ENCODE measurements at regions not wholly inside any gene's neighbourhood (a gene's known extent, or its start where the extent isn't known, plus 50 kb on each side); places are given as distances from the start of the nearest gene placed in this dataset.

- H4K5ac ChIP-seq (ENCODE audit: insufficient read length, low read depth, low read length): no peak overlapping the region
- TF ChIP-seq CTCF (conservative IDR thresholded peaks at IDR 0.05): no peak
- H2BK5ac ChIP-seq (ENCODE audit: insufficient read length, low read length): no peak overlapping the region
- WGBS (ENCODE audit: extremely low coverage, insufficient read length, low lambda C conversion rate): no CpG with 5 or more reads among the region's 3 CpGs
- no peak overlapping the region for H3K4ac ChIP-seq (ENCODE audit: low read depth, low read length)
- H2BK120ac ChIP-seq (ENCODE audit: low read depth, low read length, poor library complexity, severe bottlenecking): no peak overlapping the region
- Mint-ChIP-seq H3K36me3 (ENCODE audit: insufficient read depth in 1 of 3, low read depth in 3 of 3) (no peaks in the 10 kb centered on the region), H3K27ac (no peak overlapping the region), H3K9me3 (no peaks in the 10 kb centered on the region), H3K27me3 (ENCODE audit: low read depth) (no peaks in the 10 kb centered on the region), H3K4me3 (no peak overlapping the region), H3K4me1 (no peaks in the 10 kb centered on the region)
- no peaks in the 10 kb centered on the region for H3K27me3 ChIP-seq (ENCODE audit: insufficient read depth, low read length)
- H4K20me1 ChIP-seq (ENCODE audit: control insufficient read depth, insufficient read depth, insufficient read length): no peaks in the 10 kb centered on the region
- no peak overlapping the region for H3K18ac ChIP-seq (ENCODE audit: insufficient read length, low read depth, low read length)
- no peak overlapping the region for H4K91ac ChIP-seq (ENCODE audit: insufficient read length, low read depth, low read length)
- H2BK20ac ChIP-seq (ENCODE audit: low read depth, low read length, poor library complexity, severe bottlenecking): no peak overlapping the region
- no peak overlapping the region for H2BK12ac ChIP-seq (ENCODE audit: insufficient read length, low read depth, low read length)
- no peak overlapping the region for H2AFZ ChIP-seq (ENCODE audit: low read length)
- no peak overlapping the region for H2AK5ac ChIP-seq (ENCODE audit: insufficient read length, low read length)
- DNase-seq: no peak
- no peak overlapping the region for H3T11ph ChIP-seq (ENCODE audit: low read length)
- H3K4me1 ChIP-seq (ENCODE audit: insufficient read depth, low read length): no peaks in the 10 kb centered on the region
- no peak overlapping the region for H3K9ac ChIP-seq (ENCODE audit: extremely low read depth, insufficient read length, low read length)
- no peak overlapping the region for H4K8ac ChIP-seq (replicated peaks; ENCODE audit: insufficient read length, low read depth, low read length)
- H2BK15ac ChIP-seq (ENCODE audit: low read depth, low read length): no peak overlapping the region
- H3K4me2 ChIP-seq (ENCODE audit: insufficient read depth, insufficient read length, low read length): no peak overlapping the region
- no peak overlapping the region for H3K27ac ChIP-seq (ENCODE audit: insufficient read length, low read depth, low read length)
- H3K56ac ChIP-seq (ENCODE audit: insufficient read length, low read depth, low read length): no peak overlapping the region
- no peaks in the 10 kb centered on the region for H3K23me2 ChIP-seq (ENCODE audit: insufficient read length, low read depth, low read length, poor library complexity, severe bottlenecking)
- no peak overlapping the region for H3K14ac ChIP-seq (ENCODE audit: insufficient read depth, low read length)
- no peaks in the 10 kb centered on the region for H3K79me2 ChIP-seq (ENCODE audit: insufficient read depth, low read length)
- no peaks in the 10 kb centered on the region for H3K79me1 ChIP-seq (ENCODE audit: insufficient read depth, low read depth, low read length, poor library complexity, severe bottlenecking)
- H3K9me3 ChIP-seq (ENCODE audit: control insufficient read depth, low read depth, low read length): no peaks in the 10 kb centered on the region
- H3K23ac ChIP-seq (ENCODE audit: insufficient read length, low read depth, low read length): no peak overlapping the region
Observed at GRCh38 chr1:60386249-60386648, 312.7 kb upstream of the C1orf87 start.
